ENCODE measurements at regions not wholly inside any gene's neighbourhood (a gene's known extent, or its start where the extent isn't known, plus 50 kb on each side); places are given as distances from the start of the nearest gene placed in this dataset.
"Not testable (repeated sequence)": the region's sequence is repeated elsewhere in the genome, so short reads cannot be mapped to it uniquely, and the experiment has no call there.

DNA sequence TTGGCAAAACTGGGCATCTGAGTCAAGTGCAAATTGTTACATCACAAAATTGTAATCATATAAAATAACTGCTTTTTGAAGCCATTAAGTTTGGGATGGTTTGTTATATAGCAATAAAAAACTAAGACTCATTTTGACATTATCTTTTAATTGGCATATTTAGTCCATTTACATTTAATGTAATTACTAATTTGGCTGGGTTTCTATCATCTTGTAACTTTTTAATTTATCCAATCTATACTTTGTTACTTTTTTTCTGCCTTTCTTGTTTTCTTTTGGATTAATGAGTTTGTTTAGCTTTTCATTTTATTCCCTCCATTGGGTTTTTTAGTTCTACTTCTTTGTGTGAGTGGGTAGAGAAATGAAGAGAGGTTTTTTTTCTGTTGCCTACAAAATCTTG, 76.3 kb downstream of the DRAM2 start:
- no peak overlapping the region for H3K4me3 Mint-ChIP-seq
- H3K4me1 Mint-ChIP-seq (ENCODE audit: unreplicated experiment) = no peaks in the 10 kb centered on the region
- H3K36me3 Mint-ChIP-seq = no peaks in the 10 kb centered on the region
- no peak for DNase-seq (ENCODE audit: extremely low spot score, unreplicated experiment)
- no peak overlapping the region for H3K27ac Mint-ChIP-seq
- no peaks in the 10 kb centered on the region for H3K27me3 Mint-ChIP-seq
- TF ChIP-seq, protein P1, sequence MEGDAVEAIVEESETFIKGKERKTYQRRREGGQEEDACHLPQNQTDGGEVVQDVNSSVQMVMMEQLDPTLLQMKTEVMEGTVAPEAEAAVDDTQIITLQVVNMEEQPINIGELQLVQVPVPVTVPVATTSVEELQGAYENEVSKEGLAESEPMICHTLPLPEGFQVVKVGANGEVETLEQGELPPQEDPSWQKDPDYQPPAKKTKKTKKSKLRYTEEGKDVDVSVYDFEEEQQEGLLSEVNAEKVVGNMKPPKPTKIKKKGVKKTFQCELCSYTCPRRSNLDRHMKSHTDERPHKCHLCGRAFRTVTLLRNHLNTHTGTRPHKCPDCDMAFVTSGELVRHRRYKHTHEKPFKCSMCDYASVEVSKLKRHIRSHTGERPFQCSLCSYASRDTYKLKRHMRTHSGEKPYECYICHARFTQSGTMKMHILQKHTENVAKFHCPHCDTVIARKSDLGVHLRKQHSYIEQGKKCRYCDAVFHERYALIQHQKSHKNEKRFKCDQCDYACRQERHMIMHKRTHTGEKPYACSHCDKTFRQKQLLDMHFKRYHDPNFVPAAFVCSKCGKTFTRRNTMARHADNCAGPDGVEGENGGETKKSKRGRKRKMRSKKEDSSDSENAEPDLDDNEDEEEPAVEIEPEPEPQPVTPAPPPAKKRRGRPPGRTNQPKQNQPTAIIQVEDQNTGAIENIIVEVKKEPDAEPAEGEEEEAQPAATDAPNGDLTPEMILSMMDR (conservative IDR thresholded peaks at IDR 0.05) = no peak
- H3K9me3 Mint-ChIP-seq = no peaks in the 10 kb centered on the region

DNA sequence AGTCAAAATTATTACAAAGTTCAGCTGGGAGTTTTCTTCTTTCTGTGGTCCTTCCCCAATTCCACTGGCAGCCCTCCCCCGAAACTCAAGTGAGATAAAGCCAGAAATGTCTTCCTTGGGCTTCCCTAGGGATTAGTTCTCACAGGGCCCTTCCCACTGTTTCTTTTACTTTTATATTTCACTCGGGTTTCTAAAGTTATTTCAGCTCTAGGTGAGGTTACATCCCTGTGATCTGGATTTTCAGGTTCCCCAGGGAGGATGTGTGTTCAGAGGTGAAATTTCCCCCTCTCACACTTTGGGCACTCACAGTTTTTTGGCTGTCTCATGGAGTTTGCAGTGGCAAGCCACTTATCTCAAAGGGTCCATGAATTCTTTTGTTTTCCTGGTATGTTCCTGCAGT, 77.3 kb downstream of the DRAM2 start:
- Mint-ChIP-seq H3K27me3 (no peaks in the 10 kb centered on the region), H3K4me1 (ENCODE audit: unreplicated experiment) (no peaks in the 10 kb centered on the region), H3K27ac (no peak overlapping the region), H3K36me3 (no peaks in the 10 kb centered on the region), H3K4me3 (no peak overlapping the region), H3K9me3 (no peaks in the 10 kb centered on the region)
- TF ChIP-seq, protein P1 (conservative IDR thresholded peaks at IDR 0.05) = no peak
- DNase-seq (ENCODE audit: extremely low spot score, unreplicated experiment) = no peak

DNA sequence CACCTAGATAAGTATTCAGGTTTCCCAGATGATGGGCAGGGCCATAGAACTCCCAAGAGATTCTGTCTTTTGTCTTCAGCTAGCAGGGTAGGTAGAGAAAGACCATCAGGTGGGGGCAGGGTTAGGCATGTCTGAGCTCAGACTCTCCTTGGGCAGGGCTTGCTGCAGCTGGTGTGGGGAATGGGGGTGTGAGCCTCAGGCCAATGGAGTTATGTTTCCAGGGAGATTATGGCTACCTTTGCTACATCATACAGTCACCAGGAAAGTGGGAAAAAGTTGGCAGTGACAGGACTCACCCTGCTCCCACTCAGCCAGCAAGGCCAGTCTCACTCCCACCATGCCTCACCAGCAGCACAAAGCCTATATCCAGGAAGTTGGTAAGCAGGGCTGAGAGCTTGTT, 77.8 kb downstream of the DRAM2 start:
- H3K36me3 Mint-ChIP-seq = no peaks in the 10 kb centered on the region
- no peaks in the 10 kb centered on the region for H3K9me3 Mint-ChIP-seq
- H3K27me3 Mint-ChIP-seq = no peaks in the 10 kb centered on the region
- TF ChIP-seq, protein P1 (conservative IDR thresholded peaks at IDR 0.05) = no peak
- no peak for DNase-seq (ENCODE audit: extremely low spot score, unreplicated experiment)
- H3K27ac Mint-ChIP-seq = no peak overlapping the region
- no peak overlapping the region for H3K4me3 Mint-ChIP-seq
- no peaks in the 10 kb centered on the region for H3K4me1 Mint-ChIP-seq (ENCODE audit: unreplicated experiment)

DNA sequence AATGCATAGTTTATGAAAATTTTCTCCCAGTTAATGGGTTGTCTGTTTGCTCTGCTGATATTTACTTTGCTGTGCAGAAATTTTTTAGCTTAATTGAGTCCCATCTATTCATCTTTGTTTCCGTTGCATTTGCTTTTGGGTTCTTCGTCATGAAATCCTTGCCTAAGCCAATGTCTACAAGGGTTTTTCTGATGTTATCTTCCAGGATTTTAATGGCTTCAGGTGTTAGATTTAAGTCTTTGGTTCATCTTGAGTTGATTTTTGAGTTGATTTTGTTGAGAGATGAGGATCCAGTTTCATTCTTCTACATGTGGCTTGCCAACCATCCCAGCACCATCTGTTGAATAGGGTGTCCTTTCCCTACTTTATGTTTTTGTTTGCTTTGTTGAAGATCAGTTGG, 85.2 kb downstream of the DRAM2 start:
- Mint-ChIP-seq H3K4me1 (ENCODE audit: unreplicated experiment) (no peaks in the 10 kb centered on the region), H3K4me3 (no peak overlapping the region), H3K36me3 (no peaks in the 10 kb centered on the region), H3K27me3 (no peaks in the 10 kb centered on the region), H3K27ac (no peak overlapping the region), H3K9me3 (no peaks in the 10 kb centered on the region)
- TF ChIP-seq, protein P1 (conservative IDR thresholded peaks at IDR 0.05) = no peak
- DNase-seq (ENCODE audit: extremely low spot score, unreplicated experiment) = no peak

DNA sequence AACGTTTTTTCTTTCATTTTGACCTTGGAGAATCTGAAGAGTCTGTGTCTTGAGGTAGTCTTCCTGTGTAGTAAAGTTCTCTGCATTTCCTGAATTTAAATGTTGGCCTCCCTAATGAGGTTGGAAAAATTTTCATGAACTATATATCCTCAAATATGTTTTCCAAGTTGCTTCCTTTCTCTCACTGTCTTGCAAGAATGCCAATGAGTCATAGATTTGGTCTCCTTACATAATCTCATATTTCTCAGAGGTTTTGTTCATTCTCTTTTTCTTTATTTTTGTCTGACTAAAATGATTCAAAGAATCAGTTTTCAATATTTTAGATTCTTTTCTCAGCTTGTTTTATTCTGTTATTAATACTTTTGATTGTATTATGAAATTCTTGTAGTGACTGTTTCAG, 87.6 kb downstream of the DRAM2 start:
- Mint-ChIP-seq H3K27me3 (no peaks in the 10 kb centered on the region), H3K27ac (no peak overlapping the region), H3K36me3 (no peaks in the 10 kb centered on the region), H3K9me3 (no peaks in the 10 kb centered on the region), H3K4me3 (no peak overlapping the region), H3K4me1 (ENCODE audit: unreplicated experiment) (no peaks in the 10 kb centered on the region)
- TF ChIP-seq, protein P1 (conservative IDR thresholded peaks at IDR 0.05) = no peak
- no peak for DNase-seq (ENCODE audit: extremely low spot score, unreplicated experiment)

DNA sequence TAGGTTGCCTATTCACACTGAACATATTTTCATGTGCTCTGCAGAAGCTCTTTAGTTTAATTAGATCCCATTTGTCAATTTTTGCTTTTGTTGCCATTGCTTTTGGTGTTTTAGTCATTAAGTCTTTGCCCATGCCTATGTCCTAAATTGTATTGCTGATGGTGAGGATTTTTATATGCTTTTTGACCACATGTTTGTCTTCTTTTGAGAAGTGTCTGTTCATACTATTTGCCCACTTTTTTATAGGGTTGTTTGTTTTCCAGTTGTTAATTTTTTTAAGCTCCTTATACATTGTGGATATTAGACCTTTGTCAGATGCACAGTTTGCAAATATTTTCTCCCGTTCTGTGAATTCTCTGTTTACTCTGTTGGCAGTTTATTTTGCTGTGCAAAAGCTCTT, 84.5 kb upstream of the LRIF1 start:
- DNase-seq (ENCODE audit: extremely low spot score, unreplicated experiment); H3K9me3 Mint-ChIP-seq; H3K4me3 Mint-ChIP-seq; H3K4me1 Mint-ChIP-seq (ENCODE audit: unreplicated experiment); H3K27ac Mint-ChIP-seq; H3K27me3 Mint-ChIP-seq; H3K36me3 Mint-ChIP-seq: not testable (repeated sequence)
